HG03432 (cell line): ENCODE measurements at regions not wholly inside any gene's neighbourhood (a gene's known extent, or its start where the extent isn't known, plus 50 kb on each side); places are given as distances from the start of the nearest gene placed in this dataset.

Experiments used
- ATAC-seq: cut with Tn5 transposase; IDR thresholded peaks from one replicate; pipeline ENCODE4 v1.9.1; 2021; ENCODE audit warnings: mild to moderate bottlenecking, moderate library complexity; ENCODE audit not compliant: unreplicated experiment

GRCh38 chr13:68368922-68369321, 1138.8 kb upstream of the PCDH9 start:
- ATAC-seq: no peak

GRCh38 chr13:68359105-68359504, 1129.0 kb upstream of the PCDH9 start:
- no peak for ATAC-seq

- no peak for ATAC-seq
Observed at GRCh38 chr13:68358294-68358705, 1128.2 kb upstream of the PCDH9 start.

- no peak for ATAC-seq
Observed at GRCh38 chr13:68350554-68350953, 1120.4 kb upstream of the PCDH9 start.

GRCh38 chr13:68347220-68347619, 1117.1 kb upstream of the PCDH9 start:
- ATAC-seq: no peak

GRCh38 chr13:68345963-68346531, 1115.9 kb upstream of the PCDH9 start:
- no peak for ATAC-seq

- ATAC-seq: no peak
Observed at GRCh38 chr13:68323124-68323523, 1093.0 kb upstream of the PCDH9 start.

- no peak for ATAC-seq
Observed at GRCh38 chr13:68319384-68319783, 1089.2 kb upstream of the PCDH9 start.

GRCh38 chr13:68304286-68304893, 1074.3 kb upstream of the PCDH9 start:
- ATAC-seq: peak; percentile 82

GRCh38 chr13:68293631-68294030, 1063.5 kb upstream of the PCDH9 start:
- no peak for ATAC-seq

GRCh38 chr13:68292601-68293000, 1062.5 kb upstream of the PCDH9 start:
- ATAC-seq: no peak

GRCh38 chr13:68291595-68291994, 1061.5 kb upstream of the PCDH9 start:
- no peak for ATAC-seq

- no peak for ATAC-seq
Observed at GRCh38 chr13:68275758-68276157, 1045.6 kb upstream of the PCDH9 start.

- no peak for ATAC-seq
Observed at GRCh38 chr13:68272652-68273051, 1042.5 kb upstream of the PCDH9 start.

GRCh38 chr13:68264692-68265091, 1034.6 kb upstream of the PCDH9 start:
- ATAC-seq: no peak

GRCh38 chr13:68261105-68261504, 1031.0 kb upstream of the PCDH9 start:
- no peak for ATAC-seq

- no peak for ATAC-seq
Observed at GRCh38 chr13:68257111-68257842, 1027.1 kb upstream of the PCDH9 start.

- no peak for ATAC-seq
Observed at GRCh38 chr13:68254151-68254550, 1024.0 kb upstream of the PCDH9 start.

- ATAC-seq: peak; percentile 45
Observed at GRCh38 chr13:68234274-68234673, 1004.1 kb upstream of the PCDH9 start.

GRCh38 chr13:68232351-68233130, 1002.4 kb upstream of the PCDH9 start:
- ATAC-seq: no peak

- ATAC-seq: no peak
Observed at GRCh38 chr13:68214691-68215415, 984.7 kb upstream of the PCDH9 start.
